Thoracic aorta (tissue), 2 donors: ENCODE measurements at regions not wholly inside any gene's neighbourhood (a gene's known extent, or its start where the extent isn't known, plus 50 kb on each side); places are given as distances from the start of the nearest gene placed in this dataset.

Experiments
- ATAC-seq: fragments of 150-250 bp; one replicate; pipeline ENCODE4 v1.8.0; 2017; ENCODE audit warnings: low read depth; ENCODE audit not compliant: insufficient number of reproducible peaks, low FRiP score
- DNase-seq: peaks from one replicate; pipeline ENCODE4 v3.0.0-alpha.2; 2020; ENCODE audit warnings: low spot score
- H3K27ac ChIP-seq, 2 donors: fragments of 200-600 bp; sonication (generic); 1 replicate in 1 of 2; 2 replicates in 1 of 2; pipeline ENCODE4 v1.5.1; 2016; ENCODE audit warnings: mild to moderate bottlenecking in 2 of 2, moderate library complexity in 2 of 2
- H3K27me3 ChIP-seq: fragments of 200-600 bp; sonication (generic); replicated peaks from 2 replicates; pipeline ENCODE4 v1.6.0; 2016; ENCODE audit warnings: mild to moderate bottlenecking; ENCODE audit not compliant: insufficient read depth
- H3K36me3 ChIP-seq: fragments of 200-600 bp; sonication (generic); one replicate; pipeline ENCODE4 v1.5.1; 2016
- H3K4me1 ChIP-seq, 2 donors: fragments of 200-600 bp; sonication (generic); 1 replicate in 1 of 2; 2 replicates in 1 of 2; pipeline versions ENCODE4 v1.5.1 to v1.6.0; 2016; ENCODE audit warnings: low read depth in 2 of 2, mild to moderate bottlenecking in 1 of 2; ENCODE audit not compliant: control insufficient read depth in 1 of 2
- H3K4me3 ChIP-seq: fragments of 200-600 bp; sonication (generic); 2 replicates; pipeline ENCODE4 v1.5.1; 2016; ENCODE audit warnings: mild to moderate bottlenecking
- H3K9me3 ChIP-seq: fragments of 200-600 bp; sonication (generic); 2 replicates; pipeline ENCODE4 v1.5.1; 2016
- CTCF ChIP-seq: fragments of 200-600 bp; sonication (generic); IDR thresholded peaks from one replicate; pipeline ENCODE4 v1.5.1; 2019; ENCODE audit warnings: antibody characterized with exemption

- Histone ChIP-seq H3K4me1 (no peaks in the 10 kb centered on the region), H3K27me3 (no peaks in the 10 kb centered on the region), H3K9me3 (no peaks in the 10 kb centered on the region), H3K27ac (no peak overlapping the region), H3K36me3 (no peaks in the 10 kb centered on the region), H3K4me3 (no peak overlapping the region)
- ATAC-seq (no peak), DNase-seq (no peak)
- TF ChIP-seq CTCF: no peak
These were observed 273.7 kb upstream of the KYNU start for GRCh38 chr2:142603759-142604158.

- Histone ChIP-seq H3K27me3 (no peaks in the 10 kb centered on the region), H3K27ac (no peak overlapping the region), H3K4me3 (no peak overlapping the region), H3K9me3 (no peaks in the 10 kb centered on the region), H3K36me3 (no peaks in the 10 kb centered on the region), H3K4me1 (no peaks in the 10 kb centered on the region)
- no peak for TF ChIP-seq CTCF
- DNase-seq (no peak), ATAC-seq (no peak)
These were observed 275.0 kb upstream of the KYNU start for GRCh38 chr2:142602418-142602989.

- H3K9me3 ChIP-seq: no peaks in the 10 kb centered on the region
- TF ChIP-seq CTCF: no peak
- ATAC-seq: no peak
These were observed 275.7 kb upstream of the KYNU start for GRCh38 chr2:142601794-142602193.

GRCh38 chr2:142599504-142599903, 278.0 kb upstream of the KYNU start:
- H3K36me3 ChIP-seq: no peaks in the 10 kb centered on the region
- no peak for ATAC-seq
- no peaks in the 10 kb centered on the region for H3K27me3 ChIP-seq
- no peaks in the 10 kb centered on the region for H3K9me3 ChIP-seq
- H3K27ac ChIP-seq: no peak overlapping the region
- H3K4me3 ChIP-seq: no peak overlapping the region
- TF ChIP-seq CTCF: no peak
- no peak for DNase-seq
- H3K4me1 ChIP-seq: no peaks in the 10 kb centered on the region

More at GRCh38 chr2:142601794-142602193, 275.7 kb upstream of the KYNU start:
- H3K36me3 ChIP-seq: no peaks in the 10 kb centered on the region
- H3K27ac ChIP-seq: no peak overlapping the region
- no peak for DNase-seq
- H3K27me3 ChIP-seq: no peaks in the 10 kb centered on the region
- H3K4me1 ChIP-seq: no peaks in the 10 kb centered on the region
- H3K4me3 ChIP-seq: no peak overlapping the region

GRCh38 chr2:142598846-142599245, 278.6 kb upstream of the KYNU start:
- DNase-seq: no peak

More at GRCh38 chr2:142598846-142599245, 278.6 kb upstream of the KYNU start:
- Histone ChIP-seq H3K27me3 (no peaks in the 10 kb centered on the region), H3K9me3 (no peaks in the 10 kb centered on the region), H3K36me3 (no peaks in the 10 kb centered on the region), H3K27ac (no peak overlapping the region), H3K4me1 (no peaks in the 10 kb centered on the region), H3K4me3 (no peak overlapping the region)
- ATAC-seq: no peak
- no peak for TF ChIP-seq CTCF
